NB4 (cell line): ENCODE measurements at regions not wholly inside any gene's neighbourhood (a gene's known extent, or its start where the extent isn't known, plus 50 kb on each side); places are given as distances from the start of the nearest gene placed in this dataset.

Source experiments
- DNase-seq: peaks from one replicate; pipeline ENCODE4 v3.0.0; 2010; ENCODE audit warnings: low read depth
- H3K4me3 ChIP-seq: one replicate; pipeline ENCODE4 v1.5.1; 2011; ENCODE audit warnings: mild to moderate bottlenecking, low read depth, low read length, moderate library complexity
- CTCF ChIP-seq: IDR thresholded peaks from one replicate; pipeline ENCODE4 v1.5.1; 2012; ENCODE audit warnings: low read depth, low read length
- MAX ChIP-seq: IDR thresholded peaks from 2 replicates; pipeline ENCODE4 v1.6.1; 2011; ENCODE audit warnings: low read depth, low read length
- MYC ChIP-seq: IDR thresholded peaks from 2 replicates; pipeline ENCODE4 v1.6.1; 2011; ENCODE audit warnings: low read depth, low read length
- POLR2A ChIP-seq: IDR thresholded peaks from 2 replicates; pipeline ENCODE4 v1.6.1; 2011; ENCODE audit warnings: mild to moderate bottlenecking; ENCODE audit not compliant: insufficient read length; ENCODE audit errors: extremely low read depth

GRCh38 chr4:133866328-133866699 is 335.3 kb downstream of the PABPC4L start:
- DNase-seq = no peak
- TF ChIP-seq MYC (no peak), CTCF (no peak), MAX (no peak), POLR2A (no peak)
- H3K4me3 ChIP-seq = no peak overlapping the region

GRCh38 chr4:133865612-133866327 is 335.8 kb downstream of the PABPC4L start:
- no peak for TF ChIP-seq MYC
- no peak for TF ChIP-seq POLR2A
- TF ChIP-seq MAX = no peak
- no peak for TF ChIP-seq CTCF
- H3K4me3 ChIP-seq = no peak overlapping the region
- peak; percentile 2 for DNase-seq

GRCh38 chr4:133863153-133863552 is 338.4 kb downstream of the PABPC4L start:
- no peak for TF ChIP-seq CTCF
- no peak for TF ChIP-seq POLR2A
- no peak for TF ChIP-seq MAX
- TF ChIP-seq MYC = no peak
- H3K4me3 ChIP-seq = no peak overlapping the region
- no peak for DNase-seq

- DNase-seq = no peak
- no peak for TF ChIP-seq MYC
- no peak for TF ChIP-seq POLR2A
- no peak for TF ChIP-seq MAX
- TF ChIP-seq CTCF = no peak
- no peak overlapping the region for H3K4me3 ChIP-seq
These were observed 344.7 kb downstream of the PABPC4L start for GRCh38 chr4:133856731-133857355.

- DNase-seq = no peak
- TF ChIP-seq POLR2A (no peak), CTCF (no peak), MYC (no peak), MAX (no peak)
- no peak overlapping the region for H3K4me3 ChIP-seq
These were observed 346.6 kb downstream of the PABPC4L start for GRCh38 chr4:133855001-133855400.
